ENCODE measurements at regions not wholly inside any gene's neighbourhood (a gene's known extent, or its start where the extent isn't known, plus 50 kb on each side); places are given as distances from the start of the nearest gene placed in this dataset.

DNA sequence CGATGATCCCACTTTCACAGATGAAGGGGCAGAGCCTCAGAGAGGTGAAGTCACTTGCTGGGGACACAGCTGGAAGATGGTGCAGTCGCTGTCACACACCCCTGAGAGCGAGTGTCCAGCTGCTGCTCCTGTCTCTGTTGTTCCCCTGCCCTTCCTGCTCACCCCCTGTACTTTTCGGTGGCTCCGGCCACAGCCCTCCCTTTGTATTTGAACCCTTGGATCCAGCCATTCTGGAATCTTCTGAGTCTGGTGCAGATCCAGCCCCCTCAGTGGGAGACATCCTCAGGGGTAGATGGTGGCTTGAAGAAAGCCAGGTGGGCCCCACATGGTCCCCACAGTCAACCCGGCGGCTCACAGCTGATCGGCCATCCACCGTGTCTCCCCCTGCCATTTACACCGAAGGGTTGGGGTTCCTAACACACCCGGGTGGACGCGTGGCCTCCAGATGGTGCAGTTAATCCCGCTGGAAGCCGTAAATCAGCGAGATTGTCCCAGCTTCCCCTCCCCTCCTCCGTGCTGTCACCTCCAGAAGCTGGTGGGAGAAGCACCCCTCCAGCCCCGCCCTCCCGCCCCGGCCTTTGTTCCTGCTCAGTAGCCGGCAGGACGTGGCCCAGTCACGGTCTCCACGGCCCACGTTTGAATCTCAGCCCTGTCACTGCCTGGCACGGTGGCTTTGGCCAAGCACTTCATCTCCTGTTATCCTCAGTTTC lies 204.8 kb downstream of the C9orf50 start:
- no peak for TF ChIP-seq CTCF (IDR thresholded peaks at IDR 0.05)
- no peak for TF ChIP-seq POLR2A (IDR thresholded peaks at IDR 0.05)

Data from heart left ventricle (tissue), 13 donors.